HG02610 (cell line): ENCODE measurements at regions not wholly inside any gene's neighbourhood (a gene's known extent, or its start where the extent isn't known, plus 50 kb on each side); places are given as distances from the start of the nearest gene placed in this dataset.

Source experiments
- ATAC-seq: cut with Tn5 transposase; IDR thresholded peaks from one replicate; pipeline ENCODE4 v1.9.1; 2021; ENCODE audit warnings: mild to moderate bottlenecking, moderate library complexity; ENCODE audit not compliant: unreplicated experiment

DNA sequence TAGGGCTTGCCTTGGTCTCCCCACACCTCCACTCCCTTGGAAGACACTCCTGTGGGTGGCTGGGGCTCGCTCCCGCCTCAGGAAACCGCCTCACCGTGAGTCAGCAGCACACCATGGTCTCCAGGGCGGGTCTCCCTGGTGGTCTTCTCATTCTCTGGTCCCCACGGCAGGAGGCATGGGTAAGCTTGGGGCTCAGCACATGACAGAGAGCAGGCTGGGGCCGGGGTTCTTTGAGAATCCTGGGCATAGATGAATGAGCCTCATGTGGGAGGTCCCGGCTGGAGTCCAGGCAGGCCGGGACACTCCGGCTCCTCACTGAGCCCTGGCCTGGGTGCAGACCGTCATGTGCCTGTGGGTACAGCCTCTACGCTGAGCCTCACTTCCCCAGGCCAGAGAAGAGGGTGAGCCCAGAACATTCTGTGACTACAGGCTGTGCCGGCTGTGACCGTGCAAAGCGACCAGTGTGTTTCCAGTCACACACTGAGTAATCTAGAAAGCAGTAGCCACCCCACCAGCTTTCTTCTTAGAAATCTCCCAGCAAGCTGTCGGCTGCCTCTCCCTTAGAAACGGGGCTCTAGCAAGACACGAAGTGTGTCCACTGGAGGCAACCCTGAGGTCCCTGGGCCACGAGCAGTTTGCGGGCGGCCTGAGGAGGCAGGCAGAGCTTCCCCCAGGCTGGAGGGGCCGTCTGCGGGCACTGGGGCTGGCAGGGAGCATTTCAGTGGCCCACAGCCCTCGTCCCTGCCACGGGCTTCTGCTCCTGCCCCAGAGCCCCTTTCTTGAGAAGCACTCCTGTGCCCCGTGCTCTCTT is 93.1 kb downstream of the RHOB start:
- no peak for ATAC-seq

DNA sequence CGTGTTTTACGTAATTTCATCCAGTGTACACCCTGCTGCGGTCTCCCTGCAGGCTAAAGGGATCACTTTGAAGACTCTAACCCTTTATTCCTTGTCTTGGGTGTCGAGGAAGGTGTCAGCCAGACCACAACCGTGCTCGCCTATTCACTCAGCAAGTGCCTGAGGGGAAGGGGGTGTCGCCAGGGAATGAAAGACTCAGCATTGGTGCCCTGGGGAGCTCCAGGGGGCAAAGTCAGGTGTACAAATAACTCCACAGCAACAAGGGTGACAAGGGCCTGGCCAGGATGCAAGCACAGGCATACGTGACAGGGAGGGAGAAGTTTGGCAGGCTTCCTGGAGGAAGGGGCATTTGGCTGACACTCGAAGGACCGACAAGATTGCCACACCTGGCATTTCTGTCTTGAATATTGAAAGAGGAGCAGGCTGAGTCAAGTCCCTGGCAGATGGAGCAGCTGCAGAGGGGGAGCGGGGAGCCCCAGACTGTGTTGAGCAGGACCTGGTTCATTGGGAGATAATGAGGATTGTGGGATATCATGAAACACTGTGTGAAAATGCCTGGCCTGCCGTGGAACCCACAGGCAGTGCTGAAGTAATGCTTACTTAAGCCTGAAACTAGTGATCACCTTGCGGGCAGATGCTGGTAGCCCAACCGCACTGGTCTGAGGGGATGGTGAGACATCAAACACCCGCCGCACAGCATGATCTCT is 93.9 kb downstream of the RHOB start:
- ATAC-seq, result no peak

DNA sequence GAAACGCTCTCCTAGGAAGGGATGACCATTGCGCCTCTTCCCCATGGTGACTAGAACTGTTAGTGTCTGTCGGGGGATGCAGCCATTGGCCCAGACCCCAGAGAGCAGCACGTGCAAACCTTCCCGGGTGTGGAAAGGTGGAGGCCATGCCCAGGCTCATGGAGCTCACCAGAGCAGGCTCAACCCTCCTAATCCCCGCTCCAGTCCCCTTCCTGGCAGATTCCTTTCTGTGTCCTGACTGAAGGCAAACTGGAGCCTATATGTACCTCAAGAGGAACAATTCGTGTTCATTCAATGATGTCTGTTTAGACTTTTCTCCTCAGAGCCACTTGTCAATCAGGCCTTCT is 94.4 kb downstream of the RHOB start:
- no peak for ATAC-seq

DNA sequence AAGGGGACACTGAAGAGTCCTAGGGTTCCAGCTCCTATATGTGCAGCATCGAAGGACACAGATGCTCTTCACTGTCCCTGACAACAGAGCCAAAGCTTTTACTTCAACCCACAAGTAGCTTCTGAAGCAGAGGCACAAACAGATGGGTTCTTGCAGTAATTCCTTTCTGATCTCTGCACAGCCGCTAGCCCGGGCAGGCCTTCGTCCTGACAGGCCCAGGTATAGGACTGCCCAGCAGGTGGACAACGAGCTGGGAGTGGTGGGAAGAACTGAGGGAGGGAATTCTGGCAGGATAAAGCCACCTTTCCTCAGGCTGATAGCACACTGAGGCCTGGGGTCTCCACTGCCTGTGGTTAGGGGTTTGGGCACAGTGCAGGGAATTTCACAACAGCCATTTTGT is 94.8 kb downstream of the RHOB start:
- ATAC-seq, result no peak

DNA sequence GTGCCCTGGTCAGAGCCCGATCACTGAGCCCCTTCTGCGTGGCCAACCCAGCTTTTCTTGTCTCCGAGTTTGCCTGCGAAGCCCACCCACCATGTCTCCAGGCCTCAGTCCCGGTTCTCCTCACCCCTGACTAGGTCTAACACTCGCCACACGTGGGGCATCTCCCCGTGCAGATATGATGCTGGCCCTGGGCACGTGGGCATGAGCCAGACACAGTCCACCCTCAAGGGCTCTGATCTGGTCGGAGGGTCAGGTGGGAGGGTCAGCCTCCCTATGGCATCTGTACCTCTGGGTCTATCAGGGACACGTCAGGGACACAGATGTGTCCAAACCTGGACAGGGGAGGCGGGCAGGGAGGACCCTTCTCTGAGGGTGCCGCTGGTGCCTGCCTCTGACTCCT is 95.4 kb downstream of the RHOB start:
- no peak for ATAC-seq

DNA sequence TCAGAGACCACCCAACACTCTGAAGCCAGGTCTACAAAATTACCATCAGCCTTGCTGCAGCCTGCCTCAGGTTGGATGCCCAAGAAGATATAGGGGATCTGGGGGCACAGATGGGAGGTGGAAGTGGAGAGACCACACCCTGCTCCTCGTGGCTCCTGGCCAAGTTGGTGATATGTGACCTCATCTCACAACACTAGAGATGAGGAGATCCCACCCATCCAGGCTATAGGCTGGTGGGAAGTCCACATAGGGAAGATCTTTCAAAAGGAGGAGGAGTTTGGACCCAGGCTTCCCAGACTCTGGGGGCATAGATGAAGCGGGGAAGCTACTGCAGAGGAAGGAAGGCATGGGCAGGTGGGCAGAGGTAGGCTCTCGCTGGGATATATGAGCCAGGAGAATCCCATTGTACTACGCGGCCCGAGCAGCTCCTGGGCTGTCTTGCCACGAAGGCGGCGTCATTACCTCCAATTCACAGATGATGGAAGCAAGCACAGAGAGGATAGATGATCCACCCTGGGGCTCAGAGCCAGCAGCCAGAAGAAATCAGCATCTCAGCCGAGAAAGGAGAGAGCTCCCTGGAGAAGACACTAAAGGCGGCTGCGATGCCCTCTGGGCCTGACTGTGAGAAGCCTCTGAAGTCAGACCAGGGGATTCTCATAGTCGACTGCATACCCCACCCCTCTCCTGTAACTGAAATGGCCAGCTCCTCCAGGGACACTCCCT is 96.0 kb downstream of the RHOB start:
- no peak for ATAC-seq

DNA sequence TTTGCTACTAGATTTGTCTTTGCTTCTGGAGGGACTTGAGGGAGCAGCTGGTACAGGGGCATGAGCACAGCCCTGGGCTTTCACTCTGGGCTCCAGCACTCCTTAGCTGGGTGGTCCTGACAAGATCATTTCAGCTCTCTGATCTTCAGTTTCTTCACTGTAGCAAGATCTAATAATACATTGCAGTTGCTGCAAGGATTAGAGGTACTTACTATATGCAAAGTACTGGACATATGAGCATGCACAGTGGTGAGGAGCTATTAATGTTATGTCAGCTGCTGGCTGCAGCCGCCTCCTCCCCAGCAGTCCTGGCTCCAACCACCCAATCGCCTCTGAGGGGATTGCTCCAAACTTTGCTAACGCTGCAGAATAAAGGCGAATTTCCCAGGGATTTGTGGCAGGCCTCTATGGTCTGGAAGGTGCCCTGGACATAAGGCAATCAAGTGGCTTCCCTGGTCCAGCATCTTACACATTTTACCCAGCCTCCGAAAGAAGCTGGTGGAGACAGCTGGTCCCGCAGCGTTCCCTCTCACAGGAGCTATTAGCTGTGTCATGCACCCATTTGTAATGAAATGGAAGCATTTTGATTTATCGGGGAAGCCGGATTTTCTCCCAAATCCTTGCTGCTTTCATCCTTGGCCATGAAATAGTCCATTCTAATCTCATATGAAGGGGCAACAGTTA is 96.7 kb downstream of the RHOB start:
- ATAC-seq, result no peak

DNA sequence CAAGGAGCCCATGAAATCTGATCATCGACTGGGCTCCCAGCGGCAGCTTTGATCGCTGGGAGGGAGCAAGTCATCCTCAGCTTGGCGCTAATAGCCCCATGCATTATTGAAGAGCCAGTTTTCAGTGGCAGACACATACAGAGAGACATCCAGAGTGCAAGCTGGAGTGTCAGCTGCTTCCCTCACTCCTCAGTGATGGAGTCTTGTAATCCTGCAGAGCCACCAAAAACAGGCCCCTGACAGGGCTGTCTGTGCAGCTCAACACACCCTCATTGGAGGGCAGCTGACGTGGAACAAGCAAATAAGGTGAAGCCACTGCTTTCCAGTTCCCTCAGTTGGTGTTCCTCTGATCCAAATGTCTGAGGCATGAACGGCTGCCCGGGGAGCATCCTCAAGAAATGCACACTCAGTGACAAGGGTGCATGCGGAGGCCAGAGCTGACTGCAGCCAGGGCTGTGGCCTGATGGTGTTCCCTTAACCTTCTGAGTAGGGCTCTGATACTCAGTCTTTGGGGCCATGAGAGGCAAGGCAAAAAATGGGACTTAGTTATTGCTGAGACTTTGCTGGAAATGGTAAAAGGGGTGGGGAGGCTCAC is 97.4 kb downstream of the RHOB start:
- no peak for ATAC-seq

DNA sequence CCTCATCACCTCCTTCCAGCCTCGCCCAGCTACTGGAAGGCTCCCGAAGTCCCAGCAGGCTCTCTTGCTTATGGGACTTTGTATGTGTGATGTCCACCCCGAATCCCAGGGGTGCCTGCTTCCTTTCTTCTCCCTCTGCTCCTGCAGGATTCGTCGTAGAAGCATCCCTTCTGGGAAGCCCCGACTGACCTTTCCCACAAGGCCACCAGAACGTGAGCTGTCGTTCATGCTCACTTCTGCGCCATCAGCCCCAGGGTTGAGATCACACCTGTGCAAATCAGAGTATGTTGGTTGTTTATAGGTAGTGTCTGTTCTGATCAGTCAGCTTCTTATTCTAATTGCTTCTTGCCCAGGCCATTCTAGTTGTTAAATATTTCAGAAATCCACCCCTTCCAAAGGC is 101.8 kb downstream of the HS1BP3 start:
- ATAC-seq, result no peak

DNA sequence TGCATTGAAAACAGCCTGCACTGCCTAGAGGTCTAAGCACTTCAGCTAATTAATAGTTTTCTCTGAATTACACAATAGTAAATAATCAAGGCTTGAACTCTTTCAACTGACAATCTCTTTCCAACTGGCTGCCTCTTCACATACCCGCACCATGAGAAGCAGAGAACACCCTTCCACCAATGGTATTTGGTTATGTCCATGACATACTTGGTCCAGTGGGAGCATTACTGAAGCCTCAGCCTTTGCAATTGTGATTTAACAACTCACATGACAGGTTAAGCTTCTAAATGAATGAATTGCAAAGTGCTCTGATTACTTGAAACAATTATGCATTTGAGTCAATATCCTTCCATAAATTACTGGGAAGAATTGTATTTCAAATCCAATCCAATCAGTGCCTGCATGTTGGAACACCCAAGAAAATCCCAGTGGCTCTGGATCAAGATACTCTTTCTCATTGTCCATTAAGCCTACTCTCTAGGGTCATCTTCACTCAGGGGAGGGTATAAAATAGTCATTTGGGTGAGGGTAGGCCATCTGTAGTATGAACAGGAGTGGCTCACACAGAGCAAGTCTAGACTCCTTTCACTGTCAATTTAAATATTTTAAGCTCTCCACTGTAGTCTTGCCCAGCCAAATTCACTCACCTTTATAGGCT is 101.1 kb downstream of the HS1BP3 start:
- ATAC-seq, result no peak

DNA sequence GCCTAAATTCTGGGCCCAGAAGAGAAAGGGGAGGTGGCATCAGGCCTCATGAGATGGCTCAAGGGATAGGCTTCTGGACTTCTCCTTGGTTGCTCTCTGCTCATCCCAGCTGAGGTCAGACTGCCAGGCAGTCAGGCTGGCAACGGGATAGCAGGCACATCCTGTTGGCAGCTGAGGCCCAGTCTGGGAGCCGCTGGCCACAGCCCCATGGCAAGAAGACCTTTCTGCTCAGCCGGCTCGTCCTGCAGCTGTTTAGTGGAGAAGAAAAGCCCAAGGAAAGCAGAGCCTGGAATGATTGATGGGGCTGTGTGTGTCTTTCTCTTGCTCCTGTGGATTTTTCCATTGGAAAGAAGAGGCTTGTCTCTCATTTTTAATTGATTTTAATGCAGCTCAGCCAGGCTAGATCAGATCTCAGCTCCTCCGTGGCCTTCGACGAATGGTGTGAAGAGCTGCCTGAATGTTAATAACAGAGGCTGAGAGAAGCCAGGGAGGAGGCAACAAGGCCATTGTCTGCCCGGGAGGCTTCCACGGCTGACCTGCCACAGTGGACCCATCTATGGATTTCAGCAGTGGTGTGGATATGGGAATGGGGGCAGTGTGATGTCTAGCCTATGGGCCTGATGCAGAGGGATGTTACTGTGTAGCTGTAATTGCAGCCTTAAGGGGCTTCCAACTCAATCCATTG is 99.5 kb downstream of the HS1BP3 start:
- no peak for ATAC-seq

DNA sequence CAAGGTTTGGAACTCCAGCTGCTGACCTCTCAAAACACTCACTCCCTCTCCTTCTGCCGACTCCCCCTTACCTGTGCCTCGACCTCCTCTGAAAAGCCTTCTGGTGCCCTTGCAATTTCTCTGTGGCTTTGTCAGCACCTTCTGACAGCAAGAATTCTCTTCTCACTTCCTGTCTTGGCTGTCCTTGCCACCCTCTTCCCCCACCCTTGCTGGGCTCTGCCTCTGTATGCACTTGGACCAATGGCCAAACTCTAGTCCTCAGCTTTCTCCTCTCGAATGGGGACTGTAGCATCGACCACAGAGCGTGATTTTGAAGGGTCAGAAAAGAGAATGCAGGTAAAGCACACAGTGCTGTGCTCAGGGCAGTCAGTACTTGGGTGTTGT is 99.0 kb downstream of the HS1BP3 start:
- ATAC-seq, result no peak

DNA sequence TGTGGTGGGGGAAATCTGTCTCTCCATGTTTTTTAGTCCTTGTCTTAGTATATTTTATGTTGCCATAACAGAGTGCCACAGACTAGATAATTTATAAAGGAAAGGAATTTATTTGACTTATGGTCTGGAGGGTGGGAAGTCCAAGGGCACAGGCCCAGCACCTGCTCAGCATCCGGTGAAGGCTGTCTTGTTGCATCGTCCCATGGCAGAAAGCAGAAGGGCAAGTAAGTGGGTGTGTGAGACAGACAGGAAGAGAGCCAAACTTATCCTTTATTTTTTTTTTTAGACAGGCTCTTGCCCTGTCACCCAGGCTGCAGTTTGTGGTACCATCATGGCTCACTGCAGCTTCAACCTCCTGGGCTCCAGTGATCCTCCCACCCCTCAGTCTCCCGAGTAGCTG is 98.1 kb downstream of the HS1BP3 start:
- no peak for ATAC-seq

DNA sequence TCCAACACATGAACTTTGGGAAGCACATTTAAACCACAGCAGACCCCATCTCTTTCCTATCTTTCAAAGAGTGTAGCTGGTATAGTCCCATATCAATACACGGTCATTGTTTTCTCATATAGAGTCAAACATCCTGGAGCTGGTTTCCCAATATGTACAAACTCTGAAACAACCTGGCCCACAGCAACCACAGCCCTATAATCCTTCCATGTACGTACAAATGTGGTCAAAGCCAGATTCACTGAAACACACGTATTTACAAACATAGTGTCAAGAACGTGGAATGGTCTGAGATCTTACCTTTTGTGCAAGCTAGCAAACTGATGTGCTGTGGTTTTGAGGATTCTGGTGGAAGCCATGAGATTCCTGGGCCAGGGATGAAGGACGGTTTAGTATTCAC is 97.3 kb downstream of the HS1BP3 start:
- no peak for ATAC-seq

DNA sequence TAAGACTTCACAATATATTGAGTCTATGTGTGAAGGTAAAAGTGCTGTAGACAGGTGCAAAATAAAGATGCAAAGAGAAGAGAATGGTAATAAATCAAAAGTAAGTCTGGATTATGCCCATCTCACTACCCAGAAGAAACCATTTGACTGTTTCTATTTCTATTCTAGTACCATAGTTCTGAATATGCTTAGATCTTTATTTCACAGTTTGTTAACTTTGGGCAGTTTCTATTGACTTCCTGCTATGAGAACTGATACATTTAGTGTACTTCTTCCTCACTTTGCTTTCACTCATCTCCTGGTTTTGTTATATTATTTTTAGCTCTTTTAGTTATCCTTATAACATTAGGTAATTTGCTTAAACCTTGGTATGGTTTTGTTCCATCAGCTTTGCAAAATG is 94.9 kb downstream of the HS1BP3 start:
- no peak for ATAC-seq

DNA sequence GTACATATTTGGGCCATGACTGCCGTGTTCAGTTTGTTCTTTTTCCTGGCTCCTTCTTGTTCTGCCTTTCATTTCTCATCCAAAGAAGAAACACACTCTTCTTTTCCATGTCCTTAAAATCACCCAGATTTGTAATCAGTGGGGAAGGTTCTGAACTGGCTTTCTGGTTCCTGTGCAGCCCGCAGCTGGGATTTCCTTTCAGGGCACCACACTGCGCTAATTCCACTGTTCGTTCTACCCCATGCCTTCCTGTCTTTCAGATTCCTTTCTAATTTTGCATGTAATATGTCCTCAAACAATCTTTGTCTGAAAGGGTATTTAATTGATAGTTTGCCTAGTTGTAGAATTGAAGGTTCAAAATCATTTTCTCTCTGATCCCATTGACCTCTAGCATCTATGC is 94.1 kb downstream of the HS1BP3 start:
- ATAC-seq, result no peak

DNA sequence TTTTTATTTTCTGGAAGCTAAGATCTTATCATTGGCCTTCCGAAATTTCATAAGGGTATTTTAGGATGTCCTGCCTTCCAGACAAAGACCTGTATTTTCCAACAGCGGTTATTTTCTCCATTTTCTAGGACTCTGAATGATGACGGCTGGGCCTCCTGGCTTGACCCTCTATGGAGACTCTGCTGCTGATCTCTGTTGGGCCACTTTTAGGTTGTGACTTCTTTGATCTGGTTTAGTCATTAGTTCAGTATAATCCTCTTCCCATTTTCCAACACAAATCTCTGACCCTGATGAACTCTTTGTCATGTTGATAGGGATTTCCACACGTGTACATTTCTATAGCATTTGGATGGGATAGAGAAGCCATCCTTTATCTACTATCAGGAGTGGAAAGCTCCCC is 93.7 kb downstream of the HS1BP3 start:
- no peak for ATAC-seq

DNA sequence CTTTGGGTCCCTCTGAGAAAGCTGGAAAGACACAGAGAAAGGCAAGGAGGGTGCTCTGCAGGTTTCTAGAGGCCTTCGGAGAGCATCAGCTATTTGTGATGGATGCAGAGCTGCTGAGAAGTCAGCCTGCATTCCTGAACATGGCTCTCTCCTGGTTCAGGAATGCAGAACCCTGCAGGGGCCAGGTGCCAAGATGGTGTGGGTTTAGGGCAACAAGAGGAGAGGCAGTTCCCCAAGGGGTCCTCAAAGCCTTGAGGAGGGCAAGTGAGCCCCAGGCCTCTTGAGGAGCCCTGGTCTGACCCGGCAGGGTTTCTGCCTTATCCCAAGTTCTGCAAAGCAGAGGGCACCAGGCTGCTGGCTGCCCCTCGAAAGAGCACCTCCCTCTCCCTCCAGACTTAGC is 93.3 kb downstream of the HS1BP3 start:
- no peak for ATAC-seq

DNA sequence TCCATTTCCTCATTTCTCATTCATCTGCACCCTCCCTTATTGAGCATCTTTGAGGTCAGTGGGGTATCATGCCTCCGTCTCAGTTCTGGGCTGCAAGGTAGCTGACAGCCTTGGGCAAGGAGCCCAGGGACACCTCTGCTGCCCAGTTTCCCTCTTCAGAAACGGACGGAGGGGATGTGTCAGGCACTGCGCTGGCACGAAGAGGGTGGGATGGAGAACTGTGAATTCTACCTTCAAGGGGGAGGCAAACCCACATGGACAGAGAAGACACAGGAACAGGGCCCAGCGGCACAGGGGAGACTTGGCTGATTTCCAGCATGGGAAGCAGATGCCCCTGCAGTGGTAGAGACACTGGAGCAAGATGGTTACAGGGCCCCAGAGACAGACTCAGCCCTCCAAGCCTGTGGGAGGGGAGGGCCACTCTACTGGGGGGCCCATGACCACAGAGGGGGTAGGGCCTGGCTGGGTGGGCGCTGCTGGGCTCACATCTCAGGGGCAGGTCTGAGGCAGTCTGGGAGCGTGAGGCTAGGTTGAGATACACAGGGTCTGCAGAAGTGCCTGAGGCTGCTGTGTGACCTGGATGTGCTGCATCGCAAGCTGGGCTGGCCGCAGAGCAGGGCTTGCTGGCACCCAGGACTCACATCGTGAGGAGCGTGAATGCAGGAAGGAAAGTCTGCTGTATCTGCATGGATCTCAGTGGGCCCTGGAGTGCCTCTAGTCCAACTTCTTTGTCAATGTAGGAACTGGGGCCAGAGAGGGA is 92.3 kb downstream of the HS1BP3 start:
- no peak for ATAC-seq
